Upper lobe of right lung (tissue), 1 donor: ENCODE measurements at regions not wholly inside any gene's neighbourhood (a gene's known extent, or its start where the extent isn't known, plus 50 kb on each side); places are given as distances from the start of the nearest gene placed in this dataset.
"Not testable (repeated sequence)": the region's sequence is repeated elsewhere in the genome, so short reads cannot be mapped to it uniquely, and the experiment has no call there.

Experiments
- ATAC-seq: fragments of 200-7000 bp; cut with Tn5 transposase; one replicate; pipeline ENCODE4 v1.9.1; 2020; ENCODE audit warnings: mild to moderate bottlenecking, moderate library complexity
- DNase-seq: peaks from one replicate; pipeline ENCODE4 v3.0.0-alpha.2; 2020
- H3K27ac ChIP-seq: fragments of 200-600 bp; one replicate; pipeline ENCODE4 v1.8.0; 2022
- H3K27me3 ChIP-seq: fragments of 200-600 bp; one replicate; pipeline ENCODE4 v1.8.0; 2022; ENCODE audit warnings: mild to moderate bottlenecking
- H3K36me3 ChIP-seq: fragments of 200-600 bp; one replicate; pipeline ENCODE4 v1.8.0; 2022
- H3K4me1 ChIP-seq: fragments of 200-600 bp; one replicate; pipeline ENCODE4 v1.8.0; 2022
- H3K4me3 ChIP-seq: fragments of 200-600 bp; one replicate; pipeline ENCODE4 v1.8.0; 2022; ENCODE audit warnings: mild to moderate bottlenecking
- H3K9me3 ChIP-seq: fragments of 200-600 bp; one replicate; pipeline ENCODE4 v1.8.0; 2022
- CTCF ChIP-seq: fragments of 200-600 bp; IDR thresholded peaks from one replicate; pipeline ENCODE4 v1.8.0; 2022; ENCODE audit warnings: antibody characterized with exemption
- intact Hi-C: fragments of 100-400 bp; cut with DNase I; formaldehyde crosslinking; loops from one replicate; pipeline ENCODE4 v1.11.0; 2022
- donor health status: DM: no; HTN: yes; CAD: no; lungs with severe emphysema.

DNA sequence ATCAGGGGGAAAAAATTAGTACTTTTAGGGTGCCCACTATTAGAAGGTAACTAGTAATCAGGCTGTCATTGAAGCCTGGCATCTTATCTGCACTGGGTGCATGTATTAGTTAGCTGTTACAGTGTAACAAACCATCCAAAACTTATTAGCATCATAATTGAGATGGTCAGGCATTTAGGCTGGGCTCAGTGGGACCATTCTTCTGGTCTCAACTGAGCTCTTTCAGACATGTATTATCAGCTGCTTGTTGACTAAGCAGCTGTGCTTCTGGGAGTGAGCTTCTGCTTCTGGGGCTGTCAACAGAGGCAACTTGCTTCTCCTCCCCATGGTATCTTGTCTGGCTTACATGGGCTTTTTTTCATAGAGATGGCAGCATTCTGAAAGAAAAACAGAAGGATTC, 154.0 kb upstream of the ZNF92 start:
- DNase-seq: no peak
- no peak for TF ChIP-seq CTCF
- H3K36me3 ChIP-seq: no peaks in the 10 kb centered on the region
- H3K4me1 ChIP-seq: no peaks in the 10 kb centered on the region
- intact Hi-C loops: no loop called here
- H3K27me3 ChIP-seq: no peaks in the 10 kb centered on the region
- no peak overlapping the region for H3K4me3 ChIP-seq
- ATAC-seq: no peak
- H3K9me3 ChIP-seq: no peaks in the 10 kb centered on the region
- H3K27ac ChIP-seq: no peak overlapping the region

DNA sequence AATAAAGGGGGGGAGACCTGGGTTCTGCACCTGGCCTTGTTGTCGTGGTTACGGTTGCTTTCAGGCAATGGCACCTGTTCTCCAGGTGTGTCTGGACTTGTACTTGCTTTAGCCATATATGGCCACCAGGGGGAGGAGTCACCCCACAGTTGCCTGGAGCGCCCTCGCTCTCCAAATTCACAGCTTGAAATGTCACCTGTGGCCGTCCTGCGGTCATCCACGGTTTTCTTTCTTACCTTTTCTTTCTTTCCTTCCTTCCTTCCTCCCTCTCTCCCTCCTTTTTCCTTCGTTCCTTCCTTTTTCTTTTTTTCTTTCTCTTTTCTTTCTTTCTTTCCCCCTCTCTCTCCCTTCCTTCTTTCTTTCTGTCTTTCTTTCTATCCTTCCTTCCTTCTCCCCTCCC, 157.2 kb upstream of the ZNF92 start:
- Histone ChIP-seq H3K4me3 (no peak overlapping the region), H3K27me3 (no peaks in the 10 kb centered on the region), H3K4me1 (no peaks in the 10 kb centered on the region), H3K27ac (no peak overlapping the region), H3K9me3 (no peaks in the 10 kb centered on the region), H3K36me3 (no peaks in the 10 kb centered on the region)
- ATAC-seq (peak; percentile 98), DNase-seq (peak; percentile 71)
- intact Hi-C loops: no loop called here
- peak; percentile 64 for TF ChIP-seq CTCF

- ATAC-seq, H3K4me1 ChIP-seq, H3K9me3 ChIP-seq, H3K36me3 ChIP-seq, H3K27me3 ChIP-seq, H3K4me3 ChIP-seq, intact Hi-C loops, DNase-seq, H3K27ac ChIP-seq: not testable (repeated sequence)
Measured at GRCh38 chr7:65213260-65213659, 160.4 kb upstream of the ZNF92 start.

GRCh38 chr7:65199221-65199620, 174.4 kb upstream of the ZNF92 start:
- H3K4me3 ChIP-seq, H3K27ac ChIP-seq, H3K27me3 ChIP-seq, intact Hi-C loops, H3K4me1 ChIP-seq, H3K9me3 ChIP-seq, H3K36me3 ChIP-seq, DNase-seq, ATAC-seq: not testable (repeated sequence)

GRCh38 chr7:65193334-65194058, 180.2 kb upstream of the ZNF92 start:
- H3K4me3 ChIP-seq, DNase-seq, H3K27ac ChIP-seq, intact Hi-C loops, H3K4me1 ChIP-seq, ATAC-seq, H3K27me3 ChIP-seq, H3K9me3 ChIP-seq, H3K36me3 ChIP-seq: not testable (repeated sequence)

- ATAC-seq, H3K9me3 ChIP-seq, intact Hi-C loops: not testable (repeated sequence)
Measured at GRCh38 chr7:65177041-65177440, 170.6 kb upstream of the ERV3-1 start.

GRCh38 chr7:65150105-65150504, 143.6 kb upstream of the ERV3-1 start:
- H3K4me3 ChIP-seq, ATAC-seq, DNase-seq, H3K36me3 ChIP-seq, H3K27me3 ChIP-seq, H3K4me1 ChIP-seq, H3K27ac ChIP-seq, intact Hi-C loops, H3K9me3 ChIP-seq: not testable (repeated sequence)

More at GRCh38 chr7:65177041-65177440, 170.6 kb upstream of the ERV3-1 start:
- DNase-seq, H3K27me3 ChIP-seq, H3K4me1 ChIP-seq, H3K4me3 ChIP-seq, H3K36me3 ChIP-seq, H3K27ac ChIP-seq: not testable (repeated sequence)

GRCh38 chr7:65146118-65146914, 139.8 kb upstream of the ERV3-1 start:
- H3K36me3 ChIP-seq, H3K27ac ChIP-seq, ATAC-seq, intact Hi-C loops, H3K4me1 ChIP-seq, DNase-seq, H3K9me3 ChIP-seq, H3K4me3 ChIP-seq, H3K27me3 ChIP-seq: not testable (repeated sequence)

DNA sequence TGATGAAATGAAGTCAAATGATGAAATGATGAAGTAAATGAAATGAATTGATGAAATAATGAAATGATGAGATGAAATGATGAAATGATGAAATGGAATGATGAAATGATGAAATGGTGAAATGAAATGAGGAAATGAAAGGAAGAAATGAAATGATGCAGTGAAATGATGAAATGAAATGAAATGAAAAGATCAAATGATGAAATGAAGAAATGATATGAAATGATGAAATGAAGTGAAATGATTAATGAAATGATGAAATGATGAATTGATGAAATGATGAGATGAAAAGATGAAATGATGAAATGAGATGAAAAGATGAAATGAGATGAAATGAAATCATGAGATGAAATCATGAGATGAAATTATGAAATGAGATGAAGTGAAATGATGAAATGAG, 139.2 kb upstream of the ERV3-1 start:
- not testable (repeated sequence) for H3K27ac ChIP-seq

DNA sequence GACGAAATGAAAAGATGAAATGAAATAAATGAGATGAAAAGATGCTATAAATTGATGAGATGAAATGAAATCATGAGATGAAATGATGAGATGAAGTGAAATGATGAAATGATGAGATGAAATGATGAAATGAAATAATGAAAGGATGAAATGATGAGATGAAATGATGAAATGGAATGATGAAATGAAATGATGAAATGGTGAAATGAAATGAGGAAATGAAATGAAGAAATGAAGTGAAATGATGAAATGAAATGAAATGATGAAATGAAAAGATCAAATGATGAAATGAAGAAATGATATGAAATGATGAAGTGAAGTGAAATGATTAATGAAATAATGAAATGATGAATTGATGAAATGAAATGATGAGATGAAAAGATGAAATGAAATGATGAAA, 138.5 kb upstream of the ERV3-1 start:
- not testable (repeated sequence) for DNase-seq, ATAC-seq

More for the DNA sequence above, 139.2 kb upstream of the ERV3-1 start:
- DNase-seq, H3K27me3 ChIP-seq, H3K9me3 ChIP-seq, H3K36me3 ChIP-seq, ATAC-seq, H3K4me1 ChIP-seq, intact Hi-C loops, H3K4me3 ChIP-seq: not testable (repeated sequence)

GRCh38 chr7:65144557-65144956, 138.1 kb upstream of the ERV3-1 start:
- H3K36me3 ChIP-seq, intact Hi-C loops, H3K4me3 ChIP-seq, H3K27ac ChIP-seq, ATAC-seq, DNase-seq, H3K9me3 ChIP-seq, H3K27me3 ChIP-seq, H3K4me1 ChIP-seq: not testable (repeated sequence)

More for the DNA sequence above, 138.5 kb upstream of the ERV3-1 start:
- H3K4me3 ChIP-seq, H3K36me3 ChIP-seq, H3K4me1 ChIP-seq, H3K9me3 ChIP-seq, intact Hi-C loops, H3K27ac ChIP-seq, H3K27me3 ChIP-seq: not testable (repeated sequence)

GRCh38 chr7:65144119-65144518, 137.6 kb upstream of the ERV3-1 start:
- ATAC-seq, H3K9me3 ChIP-seq, H3K36me3 ChIP-seq, H3K4me3 ChIP-seq, intact Hi-C loops, DNase-seq, H3K27me3 ChIP-seq, H3K4me1 ChIP-seq, H3K27ac ChIP-seq: not testable (repeated sequence)
